Breast epithelium (tissue), 4 donors: ENCODE measurements at regions not wholly inside any gene's neighbourhood (a gene's known extent, or its start where the extent isn't known, plus 50 kb on each side); places are given as distances from the start of the nearest gene placed in this dataset.

Source experiments
- DNase-seq, 2 donors: peaks; one replicate each; pipeline ENCODE4 v3.0.0-alpha.2; 2019; ENCODE audit warnings: low spot score in 2 of 2
- H3K27ac ChIP-seq, 2 donors: fragments of 200-600 bp; sonication (generic) in 1 of 2; one replicate each; pipeline ENCODE4 v1.5.1; 2016 to 2019; ENCODE audit warnings: mild to moderate bottlenecking in 1 of 2
- H3K27me3 ChIP-seq, 2 donors: fragments of 200-600 bp; sonication (generic) in 1 of 2; one replicate each; pipeline versions ENCODE4 v1.5.1 to v1.6.0; 2017 to 2019; ENCODE audit warnings: control low read depth in 1 of 2, mild to moderate bottlenecking in 1 of 2
- H3K36me3 ChIP-seq: fragments of 200-600 bp; one replicate; pipeline ENCODE4 v1.5.1; 2019
- H3K4me1 ChIP-seq, 2 donors: fragments of 200-600 bp; sonication (generic); one replicate each; pipeline ENCODE4 v1.5.1; 2016 to 2019; ENCODE audit warnings: control low read depth in 1 of 2
- H3K4me3 ChIP-seq, 3 donors: fragments of 200-600 bp; sonication (generic); 1 replicate in 2 of 3; 2 replicates in 1 of 3; pipeline ENCODE4 v1.5.1; 2016 to 2019; ENCODE audit warnings: mild to moderate bottlenecking in 3 of 3, moderate library complexity in 2 of 3
- H3K9me3 ChIP-seq, 2 donors: fragments of 200-600 bp; sonication (generic) in 1 of 2; one replicate each; pipeline ENCODE4 v1.5.1; 2016 to 2019; ENCODE audit warnings: control low read depth in 1 of 2
- POLR2A ChIP-seq: fragments of 450-650 bp; IDR thresholded peaks from one replicate; pipeline ENCODE4 v1.6.1; 2016; ENCODE audit warnings: antibody characterized with exemption, mild to moderate bottlenecking, moderate library complexity
- POLR2AphosphoS5 ChIP-seq, 3 donors: sonication (generic); formaldehyde crosslinking; IDR thresholded peaks; one replicate each; pipeline ENCODE4 v1.6.1; 2017; ENCODE audit warnings: antibody characterized with exemption in 3 of 3
- intact Hi-C: fragments of 100-400 bp; cut with DNase I; formaldehyde crosslinking; loops from one replicate; pipeline ENCODE4 v1.15.1; 2023; ENCODE audit warnings: low total_unique reads
- TF ChIP-seq, protein P1 (sequence below), 3 donors: fragments of 450-650 bp; IDR thresholded peaks; one replicate each; pipeline ENCODE4 v1.5.1; 2016 to 2017; ENCODE audit warnings: antibody characterized with exemption in 3 of 3, mild to moderate bottlenecking in 3 of 3, moderate library complexity in 3 of 3

- Histone ChIP-seq H3K27ac (no peak overlapping the region), H3K4me3 (no peak overlapping the region), H3K9me3 (no peaks in the 10 kb centered on the region), H3K4me1 (no peaks in the 10 kb centered on the region), H3K27me3 (no peaks in the 10 kb centered on the region), H3K36me3 (no peaks in the 10 kb centered on the region)
- DNase-seq, result no peak
- TF ChIP-seq, protein P1, sequence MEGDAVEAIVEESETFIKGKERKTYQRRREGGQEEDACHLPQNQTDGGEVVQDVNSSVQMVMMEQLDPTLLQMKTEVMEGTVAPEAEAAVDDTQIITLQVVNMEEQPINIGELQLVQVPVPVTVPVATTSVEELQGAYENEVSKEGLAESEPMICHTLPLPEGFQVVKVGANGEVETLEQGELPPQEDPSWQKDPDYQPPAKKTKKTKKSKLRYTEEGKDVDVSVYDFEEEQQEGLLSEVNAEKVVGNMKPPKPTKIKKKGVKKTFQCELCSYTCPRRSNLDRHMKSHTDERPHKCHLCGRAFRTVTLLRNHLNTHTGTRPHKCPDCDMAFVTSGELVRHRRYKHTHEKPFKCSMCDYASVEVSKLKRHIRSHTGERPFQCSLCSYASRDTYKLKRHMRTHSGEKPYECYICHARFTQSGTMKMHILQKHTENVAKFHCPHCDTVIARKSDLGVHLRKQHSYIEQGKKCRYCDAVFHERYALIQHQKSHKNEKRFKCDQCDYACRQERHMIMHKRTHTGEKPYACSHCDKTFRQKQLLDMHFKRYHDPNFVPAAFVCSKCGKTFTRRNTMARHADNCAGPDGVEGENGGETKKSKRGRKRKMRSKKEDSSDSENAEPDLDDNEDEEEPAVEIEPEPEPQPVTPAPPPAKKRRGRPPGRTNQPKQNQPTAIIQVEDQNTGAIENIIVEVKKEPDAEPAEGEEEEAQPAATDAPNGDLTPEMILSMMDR (IDR thresholded peaks at IDR 0.05), result no peak
- TF ChIP-seq POLR2AphosphoS5 (IDR thresholded peaks at IDR 0.05) (no peak), POLR2A (no peak)
- intact Hi-C loops, result no loop called here
Measured at GRCh38 chr2:163453920-163454319, 281.9 kb downstream of the FIGN start.

DNA sequence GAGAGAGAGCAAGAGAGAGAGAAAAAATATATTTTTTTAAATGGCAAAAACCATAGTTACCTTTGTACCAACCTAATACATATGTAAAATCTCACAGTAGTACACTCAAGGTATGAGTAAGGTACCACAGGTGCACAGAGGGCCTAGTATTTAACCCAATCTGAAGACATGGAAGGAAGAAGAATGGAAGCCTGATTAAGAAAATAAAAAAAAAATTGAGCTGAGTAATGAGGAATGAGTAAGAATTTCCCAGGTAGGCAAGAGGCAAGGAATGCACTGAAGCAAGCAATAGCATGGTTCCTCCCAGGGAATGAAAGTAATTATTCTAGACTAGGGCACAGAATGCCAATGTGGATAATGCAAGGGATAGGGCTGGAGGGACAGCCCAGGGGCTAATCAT is 294.2 kb downstream of the FIGN start:
- DNase-seq, result no peak
- Histone ChIP-seq H3K4me1 (no peaks in the 10 kb centered on the region), H3K27ac (no peak overlapping the region), H3K36me3 (no peaks in the 10 kb centered on the region), H3K4me3 (no peak overlapping the region), H3K9me3 (no peaks in the 10 kb centered on the region), H3K27me3 (no peaks in the 10 kb centered on the region)
- intact Hi-C loops, result no loop called here
- TF ChIP-seq, protein P1 (IDR thresholded peaks at IDR 0.05), result no peak
- TF ChIP-seq POLR2AphosphoS5 (IDR thresholded peaks at IDR 0.05), result no peak
- no peak for TF ChIP-seq POLR2A

DNA sequence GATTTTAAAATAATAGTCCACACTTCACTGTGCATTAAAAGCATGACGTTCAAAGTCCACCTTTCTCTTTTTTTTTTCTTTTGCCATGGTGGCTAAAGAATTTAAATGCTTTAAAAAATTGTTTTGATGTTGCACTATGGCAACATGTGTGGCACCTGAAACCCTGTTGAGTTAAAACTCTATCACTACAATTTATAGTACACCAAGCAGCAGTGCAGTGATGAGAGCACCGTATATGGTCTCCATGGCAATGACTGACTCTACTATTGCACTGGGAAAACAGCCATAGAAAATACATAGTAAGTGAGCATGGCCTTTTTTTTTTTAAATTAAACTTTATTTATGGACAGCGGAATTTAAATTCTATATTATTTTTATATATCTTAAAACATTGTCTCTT is 298.8 kb downstream of the FIGN start:
- TF ChIP-seq, protein P1 (IDR thresholded peaks at IDR 0.05), result no peak
- TF ChIP-seq POLR2A, result no peak
- TF ChIP-seq POLR2AphosphoS5 (IDR thresholded peaks at IDR 0.05), result no peak
- no peak overlapping the region for H3K27ac ChIP-seq
- DNase-seq, result no peak
- no peaks in the 10 kb centered on the region for H3K27me3 ChIP-seq
- H3K36me3 ChIP-seq, result no peaks in the 10 kb centered on the region
- H3K4me1 ChIP-seq, result no peaks in the 10 kb centered on the region
- no peak overlapping the region for H3K4me3 ChIP-seq
- no peaks in the 10 kb centered on the region for H3K9me3 ChIP-seq
- intact Hi-C loops, result no loop called here

GRCh38 chr2:163428187-163428586 is 307.6 kb downstream of the FIGN start:
- Histone ChIP-seq H3K4me3 (no peak overlapping the region), H3K27me3 (no peaks in the 10 kb centered on the region), H3K36me3 (no peaks in the 10 kb centered on the region), H3K4me1 (no peaks in the 10 kb centered on the region), H3K27ac (no peak overlapping the region), H3K9me3 (no peaks in the 10 kb centered on the region)
- DNase-seq, result no peak
- TF ChIP-seq, protein P1 (IDR thresholded peaks at IDR 0.05), result no peak
- TF ChIP-seq POLR2A (no peak), POLR2AphosphoS5 (IDR thresholded peaks at IDR 0.05) (no peak)
- intact Hi-C loops, result no loop called here

GRCh38 chr2:163420604-163421003 is 315.2 kb downstream of the FIGN start:
- DNase-seq, result no peak
- intact Hi-C loops, result no loop called here
- no peak for TF ChIP-seq POLR2A
- TF ChIP-seq, protein P1 (IDR thresholded peaks at IDR 0.05), result no peak
- TF ChIP-seq POLR2AphosphoS5 (IDR thresholded peaks at IDR 0.05), result no peak
- no peak overlapping the region for H3K4me3 ChIP-seq
- no peaks in the 10 kb centered on the region for H3K36me3 ChIP-seq
- no peak overlapping the region for H3K27ac ChIP-seq
- no peaks in the 10 kb centered on the region for H3K27me3 ChIP-seq
- no peaks in the 10 kb centered on the region for H3K4me1 ChIP-seq
- H3K9me3 ChIP-seq, result no peaks in the 10 kb centered on the region
